ENCODE measurements at regions not wholly inside any gene's neighbourhood (a gene's known extent, or its start where the extent isn't known, plus 50 kb on each side); places are given as distances from the start of the nearest gene placed in this dataset.

- TF ChIP-seq CTCF (conservative IDR thresholded peaks at IDR 0.05; ENCODE audit: low read depth, low read length) (no peak), EZH2phosphoT487 (IDR thresholded peaks at IDR 0.05; ENCODE audit: borderline replicate concordance, low read length) (no peak), EZH2 (IDR thresholded peaks at IDR 0.05; ENCODE audit: low read length, unreplicated experiment) (no peak)
Measured at GRCh38 chr5:90201923-90202322, 207.6 kb downstream of the CETN3 start.

Measured in PC-3 (cell line).